HT-29 (cell line): ENCODE measurements at regions not wholly inside any gene's neighbourhood (a gene's known extent, or its start where the extent isn't known, plus 50 kb on each side); places are given as distances from the start of the nearest gene placed in this dataset.

Experiments used
- DNase-seq: peaks from one replicate; pipeline ENCODE4 v3.0.0-alpha.2; 2015; ENCODE audit warnings: low spot score

- no peak for DNase-seq
Measured at GRCh38 chr6:44500074-44500473, 112.6 kb downstream of the CDC5L start.

- no peak for DNase-seq
Measured at GRCh38 chr6:44503471-44503870, 116.0 kb downstream of the CDC5L start.

GRCh38 chr6:44504301-44504791 lies 116.8 kb downstream of the CDC5L start:
- DNase-seq, result no peak

GRCh38 chr6:44505751-44506150 lies 118.2 kb downstream of the CDC5L start:
- DNase-seq, result no peak

GRCh38 chr6:44507014-44507413 lies 119.5 kb downstream of the CDC5L start:
- no peak for DNase-seq

DNA sequence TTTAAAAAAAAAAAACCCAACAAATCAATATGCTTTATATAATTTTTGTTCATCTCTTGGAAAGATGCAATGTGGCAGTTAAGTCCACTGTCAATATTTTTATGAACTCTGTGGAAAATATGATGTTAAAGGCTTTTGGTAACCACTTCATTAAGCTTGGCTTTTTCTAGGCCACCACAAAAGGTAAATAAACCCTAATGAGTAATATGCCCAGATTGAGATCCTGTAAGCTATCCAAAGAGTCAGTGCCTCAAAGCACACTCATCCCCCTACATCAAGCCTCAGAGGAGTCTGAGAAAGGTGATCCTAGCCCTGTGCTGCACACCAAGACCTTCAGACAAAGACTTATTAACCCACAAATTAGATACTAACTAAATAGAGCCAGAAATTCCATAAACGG lies 121.1 kb downstream of the CDC5L start:
- no peak for DNase-seq

DNA sequence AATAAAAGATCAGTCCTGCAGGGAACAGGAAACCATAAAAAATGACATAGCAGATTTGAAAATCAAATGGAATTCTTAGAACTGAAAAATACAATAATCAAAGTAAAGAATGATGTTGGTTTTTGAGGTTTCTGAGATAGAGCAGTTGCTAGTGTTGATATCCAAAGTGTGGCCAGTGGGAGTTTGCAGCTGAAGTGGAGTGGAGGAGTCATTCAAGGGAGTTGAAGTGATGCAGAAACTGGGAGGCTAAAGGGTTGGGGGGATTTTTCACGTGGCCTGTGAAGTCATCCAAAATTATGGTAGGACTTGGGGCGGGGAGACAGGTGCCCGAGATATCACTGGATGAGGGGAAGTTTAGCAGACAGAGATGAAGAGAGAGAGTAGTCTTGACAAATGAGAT lies 123.6 kb downstream of the CDC5L start:
- no peak for DNase-seq

GRCh38 chr6:44512868-44513741 lies 125.6 kb downstream of the CDC5L start:
- DNase-seq, result peak; percentile 28

- no peak for DNase-seq
Measured at GRCh38 chr6:44514085-44514484, 126.6 kb downstream of the CDC5L start.

- DNase-seq, result no peak
Measured at GRCh38 chr6:44514576-44515193, 127.2 kb downstream of the CDC5L start.

GRCh38 chr6:44522871-44523270 lies 135.4 kb downstream of the CDC5L start:
- DNase-seq, result no peak

- DNase-seq, result no peak
Measured at GRCh38 chr6:44524476-44525227, 137.1 kb downstream of the CDC5L start.

DNA sequence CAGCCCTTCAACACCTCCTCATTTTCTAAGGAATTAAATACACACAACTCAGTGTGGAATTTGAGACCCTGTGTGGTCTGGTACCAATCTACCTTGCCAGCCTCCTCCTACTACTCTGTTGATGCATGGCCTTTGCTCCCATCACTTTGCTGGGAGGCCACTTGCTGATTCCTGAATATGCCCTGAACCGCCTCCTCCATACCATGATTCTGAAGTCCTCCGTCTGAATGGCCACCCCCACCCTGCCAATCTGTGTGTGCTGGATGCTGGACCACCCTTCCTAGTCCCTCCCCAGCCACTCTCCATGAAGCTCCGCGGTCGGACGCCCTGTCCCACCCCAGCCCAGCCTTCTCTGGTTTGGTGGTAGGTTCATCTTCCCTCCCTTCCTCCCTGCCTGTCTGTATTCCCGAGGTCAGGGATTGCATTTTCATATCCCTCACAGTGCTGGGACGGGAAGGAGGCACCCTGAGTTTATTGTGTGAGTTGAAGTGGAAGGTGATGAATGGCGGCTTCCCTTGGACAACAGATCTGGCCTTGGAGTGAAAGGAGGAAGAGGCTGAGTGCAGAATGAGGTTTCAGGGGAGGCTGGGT lies 138.3 kb downstream of the CDC5L start:
- DNase-seq, result no peak

GRCh38 chr6:44527181-44527580 lies 139.7 kb downstream of the CDC5L start:
- DNase-seq, result no peak

- DNase-seq, result no peak
Measured at GRCh38 chr6:44527583-44528369, 140.3 kb downstream of the CDC5L start.

GRCh38 chr6:44528370-44528644 lies 140.8 kb downstream of the CDC5L start:
- no peak for DNase-seq

DNA sequence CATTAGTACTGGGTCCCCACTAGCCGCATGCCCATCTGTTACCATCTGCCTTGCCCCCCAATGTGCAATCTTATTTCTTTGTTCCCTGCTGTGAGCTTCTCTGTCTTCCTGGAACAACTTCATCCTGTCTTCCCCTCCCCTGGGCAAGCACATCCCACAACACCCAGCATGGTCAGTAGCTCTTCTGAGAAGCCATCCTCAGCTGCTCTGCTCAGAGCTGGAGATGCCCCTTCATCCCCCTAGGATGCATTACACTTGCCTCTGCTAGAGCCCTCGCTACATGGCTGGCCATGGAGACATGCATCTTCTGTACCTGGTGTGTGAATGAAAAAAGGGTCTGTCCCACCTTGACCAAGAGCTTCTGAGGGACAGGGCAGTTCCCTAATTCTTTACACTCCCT lies 141.2 kb downstream of the CDC5L start:
- no peak for DNase-seq

- no peak for DNase-seq
Measured at GRCh38 chr6:44529146-44529905, 141.8 kb downstream of the CDC5L start.

GRCh38 chr6:44530209-44530909 lies 142.9 kb downstream of the CDC5L start:
- DNase-seq, result no peak

- no peak for DNase-seq
Measured at GRCh38 chr6:44530910-44531234, 143.4 kb downstream of the CDC5L start.
